ENCODE measurements at regions not wholly inside any gene's neighbourhood (a gene's known extent, or its start where the extent isn't known, plus 50 kb on each side); places are given as distances from the start of the nearest gene placed in this dataset.

DNA sequence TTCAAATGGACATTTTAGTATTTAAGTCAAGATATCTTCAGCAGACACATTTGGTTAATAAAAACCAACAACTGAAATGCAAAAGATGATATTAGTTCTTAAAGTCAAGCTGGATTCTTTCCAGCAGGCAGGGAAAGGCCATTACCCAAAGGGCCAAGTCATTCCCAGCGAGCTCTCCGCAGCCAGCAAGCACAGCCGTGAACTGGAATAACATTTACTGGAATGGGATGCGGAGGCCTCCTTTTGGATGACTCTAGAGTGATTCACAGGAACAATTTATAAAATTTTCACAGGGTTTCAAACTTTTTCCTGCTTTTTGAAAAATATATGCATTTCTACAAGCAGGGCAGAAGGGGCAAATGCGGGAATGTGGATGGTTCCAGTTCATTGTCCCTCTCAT is 76.6 kb upstream of the DAB2 start:
- TF ChIP-seq GATA3 (IDR thresholded peaks at IDR 0.05; ENCODE audit: borderline replicate concordance) (no peak), JUNB (IDR thresholded peaks at IDR 0.05) (peak; percentile 26; the same call in 1 of the 2 replicates), FOSL2 (IDR thresholded peaks at IDR 0.05) (peak; percentile 57; the same call in 1 of the 2 replicates), FOSL2 (CRISPR knock-in tag; IDR thresholded peaks at IDR 0.05) (no peak)
- Histone ChIP-seq H3K4me3 (no peak overlapping the region), H3K4me1 (peaks cover 30% of the 10 kb centered on the region), H3K9me3 (no peaks in the 10 kb centered on the region), H3K27ac (peak overlapping the region; percentile 55 to 74), H3K4me2 (peak overlapping the region; percentile 58)
- FAIRE-seq: no peak
- WGBS (ENCODE audit: missing lambda C conversion rate): 44% methylated on average over 5 of the region's 5 CpGs
- ChIA-PET CTCF (interaction anchor here (0.9 to 3.8 kb wide), 5 partner anchors 13 to 125 kb away, joined by 3 to 19 read pairs (median 5); partner anchors contain the start of gene DAB2), POLR2A (interaction anchor here (1.1 to 3.0 kb wide), 3 partner anchors 19 to 78 kb away, joined by 3 to 22 read pairs (median 4); partner anchors contain the start of gene DAB2)
- peak in 1 of 2 experiments; percentile 32 for DNase-seq (ENCODE audit: low read depth in 1 of 2, low spot score in 1 of 2)
- peak; percentile 62 to 71; a peak in 4 of 6 replicates for ATAC-seq

DNA sequence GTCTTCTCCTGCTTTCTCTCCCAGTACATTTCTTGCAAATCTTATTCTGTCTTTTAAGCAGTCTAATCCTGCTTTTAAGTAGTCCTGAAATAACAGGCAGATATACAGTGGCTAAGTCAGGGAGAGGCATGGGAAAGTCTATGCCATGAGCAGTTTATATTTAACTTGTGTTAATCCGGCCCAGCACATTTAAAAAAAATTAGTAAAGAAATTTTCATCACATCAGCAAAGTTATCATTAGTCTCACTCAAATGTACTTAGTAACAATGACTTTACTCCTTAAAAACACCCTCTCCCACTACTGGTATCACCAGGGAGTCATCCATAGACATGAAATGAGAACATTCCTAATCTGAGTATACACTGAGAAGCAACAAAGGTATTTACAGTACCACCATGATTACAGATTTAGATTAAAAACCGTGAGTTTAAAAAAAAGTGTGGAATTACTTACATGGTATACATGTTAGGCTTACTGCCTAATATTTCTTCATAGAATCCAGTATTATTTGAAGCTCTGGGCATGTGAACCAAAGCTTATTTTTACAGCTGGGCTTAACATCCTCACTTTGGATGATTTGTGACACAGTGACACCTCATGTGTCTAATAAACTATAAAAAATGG is 75.9 kb upstream of the DAB2 start:
- DNase-seq (ENCODE audit: low read depth in 1 of 2, low spot score in 1 of 2): no peak
- Histone ChIP-seq H3K9me3 (no peaks in the 10 kb centered on the region), H3K27ac (peak overlapping the region in 1 of 2 experiments; percentile 74; a peak in 3 of 6 replicates), H3K4me3 (no peak overlapping the region), H3K4me1 (peaks cover 30% of the 10 kb centered on the region), H3K4me2 (peak overlapping the region; percentile 58; the same call in 1 of the 3 replicates)
- 66% methylated on average over 2 of the region's 2 CpGs for WGBS (ENCODE audit: missing lambda C conversion rate)
- FAIRE-seq: no peak
- ChIA-PET POLR2A (interaction anchor here (1.1 to 3.0 kb wide), 3 partner anchors 18 to 77 kb away, joined by 3 to 22 read pairs (median 4); partner anchors contain the start of gene DAB2), CTCF (interaction anchor here (1.9 to 3.8 kb wide), 2 partner anchors 76 to 124 kb away, joined by 9 to 19 read pairs; partner anchors contain the start of gene DAB2)
- TF ChIP-seq EP300 (IDR thresholded peaks at IDR 0.05) (no peak), ZNF302 (CRISPR knock-in tag; IDR thresholded peaks at IDR 0.05) (no peak), RCOR1 (IDR thresholded peaks at IDR 0.05; ENCODE audit: low read depth, low read length) (no peak), PHF8 (IDR thresholded peaks at IDR 0.05; ENCODE audit: borderline replicate concordance, low read depth) (no peak), CBX2 (IDR thresholded peaks at IDR 0.05; ENCODE audit: borderline replicate concordance, low read depth) (no peak), JUN (IDR thresholded peaks at IDR 0.05) (no peak), HDAC2 (IDR thresholded peaks at IDR 0.05) (no peak), EHF (CRISPR knock-in tag; IDR thresholded peaks at IDR 0.05) (no peak), NR3C1 (IDR thresholded peaks at IDR 0.05) (no peak), ZSCAN20 (CRISPR knock-in tag; IDR thresholded peaks at IDR 0.05) (no peak), FOXS1 (CRISPR knock-in tag; IDR thresholded peaks at IDR 0.05) (no peak), MYC (IDR thresholded peaks at IDR 0.05; ENCODE audit: borderline replicate concordance, low read length) (no peak), GATA3 (IDR thresholded peaks at IDR 0.05; ENCODE audit: borderline replicate concordance) (no peak)
- TF ChIP-seq, protein P1, sequence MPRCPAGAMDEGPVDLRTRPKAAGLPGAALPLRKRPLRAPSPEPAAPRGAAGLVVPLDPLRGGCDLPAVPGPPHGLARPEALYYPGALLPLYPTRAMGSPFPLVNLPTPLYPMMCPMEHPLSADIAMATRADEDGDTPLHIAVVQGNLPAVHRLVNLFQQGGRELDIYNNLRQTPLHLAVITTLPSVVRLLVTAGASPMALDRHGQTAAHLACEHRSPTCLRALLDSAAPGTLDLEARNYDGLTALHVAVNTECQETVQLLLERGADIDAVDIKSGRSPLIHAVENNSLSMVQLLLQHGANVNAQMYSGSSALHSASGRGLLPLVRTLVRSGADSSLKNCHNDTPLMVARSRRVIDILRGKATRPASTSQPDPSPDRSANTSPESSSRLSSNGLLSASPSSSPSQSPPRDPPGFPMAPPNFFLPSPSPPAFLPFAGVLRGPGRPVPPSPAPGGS (IDR thresholded peaks at IDR 0.05): no peak
- no peak for ATAC-seq

DNA sequence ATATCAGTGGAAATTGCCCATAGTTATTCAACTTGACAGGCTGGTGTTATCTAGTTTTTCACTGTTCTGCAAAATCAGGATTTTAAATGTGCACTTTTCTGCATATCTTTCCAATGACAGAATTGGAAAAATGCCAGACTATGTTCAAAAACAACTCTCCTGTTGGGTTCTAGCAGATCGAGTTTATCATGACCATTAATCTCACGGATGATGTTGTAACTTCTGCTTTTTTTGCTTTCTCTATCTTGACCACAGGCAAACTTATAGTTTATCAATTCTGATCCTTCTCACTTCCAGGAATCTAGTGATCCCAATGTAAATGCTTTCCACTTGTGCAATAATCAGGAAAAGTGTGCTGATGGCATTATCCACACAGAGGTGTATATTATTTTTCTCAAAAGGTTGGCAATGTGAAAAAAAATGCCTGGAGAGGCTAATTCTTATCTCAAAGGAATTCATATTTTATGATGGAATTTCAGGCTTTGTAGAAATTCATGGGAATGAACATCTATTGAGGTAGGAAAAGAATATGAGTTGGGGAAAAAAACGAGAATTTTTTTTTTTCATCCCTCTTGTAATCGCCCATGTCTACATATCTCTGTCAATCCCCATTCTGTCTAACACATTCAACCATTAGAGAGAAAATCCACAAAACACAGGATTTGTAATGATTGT is 73.6 kb upstream of the DAB2 start:
- 46% methylated on average over 4 of the region's 4 CpGs for WGBS (ENCODE audit: missing lambda C conversion rate)
- no peak overlapping the region for H3K4me3 ChIP-seq
- FAIRE-seq: no peak
- H3K4me1 ChIP-seq: peaks cover 30% of the 10 kb centered on the region
- DNase-seq (ENCODE audit: low read depth in 1 of 2, low spot score in 1 of 2): no peak
- no peak overlapping the region for H3K4me2 ChIP-seq
- no peaks in the 10 kb centered on the region for H3K9me3 ChIP-seq
- ChIA-PET POLR2A (no interaction called here), CTCF (interaction anchor here (1.6 kb wide), 2 partner anchors 49 to 73 kb away, joined by 3 to 4 read pairs; no protein-coding TSS in a partner anchor)
- TF ChIP-seq FOSB (CRISPR knock-in tag; IDR thresholded peaks at IDR 0.05): no peak
- no peak for TF ChIP-seq BHLHE40 (IDR thresholded peaks at IDR 0.05; ENCODE audit: low read depth, low read length)
- 0 out of 4 replicates have a peak, but pooled peaks of 1 of the 2 experiments have one; percentile 9 for TF ChIP-seq CEBPB (IDR thresholded peaks at IDR 0.05)
- TF ChIP-seq ZSCAN20 (CRISPR knock-in tag; IDR thresholded peaks at IDR 0.05): no peak
- TF ChIP-seq SMC3 (IDR thresholded peaks at IDR 0.05): no peak
- no peak for TF ChIP-seq HOXA7 (CRISPR knock-in tag; IDR thresholded peaks at IDR 0.05)
- no peak for TF ChIP-seq CBX2 (IDR thresholded peaks at IDR 0.05; ENCODE audit: borderline replicate concordance, low read depth)
- no peak for TF ChIP-seq PHF8 (IDR thresholded peaks at IDR 0.05; ENCODE audit: borderline replicate concordance, low read depth)
- TF ChIP-seq, protein P2, sequence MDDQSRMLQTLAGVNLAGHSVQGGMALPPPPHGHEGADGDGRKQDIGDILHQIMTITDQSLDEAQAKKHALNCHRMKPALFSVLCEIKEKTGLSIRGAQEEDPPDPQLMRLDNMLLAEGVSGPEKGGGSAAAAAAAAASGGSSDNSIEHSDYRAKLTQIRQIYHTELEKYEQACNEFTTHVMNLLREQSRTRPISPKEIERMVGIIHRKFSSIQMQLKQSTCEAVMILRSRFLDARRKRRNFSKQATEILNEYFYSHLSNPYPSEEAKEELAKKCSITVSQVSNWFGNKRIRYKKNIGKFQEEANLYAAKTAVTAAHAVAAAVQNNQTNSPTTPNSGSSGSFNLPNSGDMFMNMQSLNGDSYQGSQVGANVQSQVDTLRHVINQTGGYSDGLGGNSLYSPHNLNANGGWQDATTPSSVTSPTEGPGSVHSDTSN (IDR thresholded peaks at IDR 0.05): no peak
- ATAC-seq: no peak
- no peak overlapping the region for H3K27ac ChIP-seq
